Esophagus mucosa (tissue), 1 donor: ENCODE measurements at regions not wholly inside any gene's neighbourhood (a gene's known extent, or its start where the extent isn't known, plus 50 kb on each side); places are given as distances from the start of the nearest gene placed in this dataset.

Source experiments
- ATAC-seq: fragments of 200-7000 bp; cut with Tn5 transposase; one replicate; pipeline ENCODE4 v1.9.1; 2020
- donor health status: DM: yes; HTN: yes; CAD: no.

GRCh38 chr2:216925636-216926366 is 65.9 kb upstream of the TNP1 start:
- ATAC-seq, result no peak

GRCh38 chr2:216925006-216925405 is 65.1 kb upstream of the TNP1 start:
- no peak for ATAC-seq

- no peak for ATAC-seq
Observed at GRCh38 chr2:216923706-216924105, 63.8 kb upstream of the TNP1 start.

GRCh38 chr2:216922175-216922780 is 62.4 kb upstream of the TNP1 start:
- no peak for ATAC-seq

GRCh38 chr2:216920937-216921456 is 61.1 kb upstream of the TNP1 start:
- ATAC-seq, result no peak

- no peak for ATAC-seq
Observed at GRCh38 chr2:216920143-216920876, 60.4 kb upstream of the TNP1 start.

GRCh38 chr2:216918088-216918680 is 58.3 kb upstream of the TNP1 start:
- peak; percentile 60 for ATAC-seq

GRCh38 chr2:216916956-216917650 is 57.2 kb upstream of the TNP1 start:
- no peak for ATAC-seq

- no peak for ATAC-seq
Observed at GRCh38 chr2:216915557-216916150, 55.8 kb upstream of the TNP1 start.

GRCh38 chr2:216914491-216914890 is 54.6 kb upstream of the TNP1 start:
- ATAC-seq, result no peak

GRCh38 chr2:216911886-216912285 is 52.0 kb upstream of the TNP1 start:
- no peak for ATAC-seq

GRCh38 chr2:216911008-216911407 is 51.1 kb upstream of the TNP1 start:
- ATAC-seq, result no peak

GRCh38 chr2:216909541-216910210 is 49.8 kb upstream of the TNP1 start:
- no peak for ATAC-seq
